HepG2 (cell line): ENCODE measurements at regions not wholly inside any gene's neighbourhood (a gene's known extent, or its start where the extent isn't known, plus 50 kb on each side); places are given as distances from the start of the nearest gene placed in this dataset.

Experiments
- GTF2F1 ChIP-seq: fragments of 150-350 bp; IDR thresholded peaks from 2 replicates; pipeline ENCODE4 v1.6.1; 2014; ENCODE audit warnings: low read length
- IRF1 ChIP-seq: sonication (generic); formaldehyde crosslinking; IDR thresholded peaks from 2 replicates; pipeline ENCODE4 v1.4.0; 2020; ENCODE audit warnings: low read depth, mild to moderate bottlenecking, missing genetic modification reagents
- POLR2A ChIP-seq, 2 experiments: IDR thresholded peaks; 2 replicates each; pipeline ENCODE4 v1.6.1; 2011; ENCODE audit warnings: low read depth in 2 of 2, low read length in 2 of 2, mild to moderate bottlenecking in 1 of 2, moderate library complexity in 1 of 2; ENCODE audit not compliant: insufficient read depth in 1 of 2
- TCF12 ChIP-seq, 2 experiments: fragments of 450-650 bp in 1 of 2; sonication (generic) in 1 of 2; formaldehyde crosslinking in 1 of 2; IDR thresholded peaks; 2 replicates each; pipeline versions ENCODE4 v1.6.1 to v1.8.0; 2017 to 2022; ENCODE audit warnings: antibody characterized with exemption in 1 of 2, mild to moderate bottlenecking in 1 of 2, missing genetic modification reagents in 1 of 2, moderate library complexity in 1 of 2

DNA sequence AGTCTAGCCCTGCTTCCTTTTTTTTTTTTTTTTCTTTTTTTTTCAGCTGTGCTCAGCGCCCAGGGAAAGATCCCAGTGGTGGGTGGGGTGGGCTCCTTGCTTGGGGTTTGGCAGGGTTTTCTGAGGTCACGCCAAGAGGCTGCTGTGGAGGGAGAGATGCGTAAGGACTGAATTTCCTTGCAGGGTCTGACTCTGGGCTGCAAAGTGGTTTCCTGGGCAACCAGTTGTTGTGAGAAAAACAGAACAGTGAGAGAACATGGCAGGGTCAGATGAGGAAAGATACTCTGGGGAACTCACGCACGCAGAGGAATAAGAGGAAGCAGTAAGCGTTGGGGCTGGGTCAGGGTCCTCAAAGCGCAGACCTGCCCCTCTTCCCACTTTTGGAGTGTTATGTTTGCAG is 119.5 kb downstream of the IRF8 start:
- TF ChIP-seq GTF2F1 (no peak), IRF1 (CRISPR knock-in tag) (no peak), TCF12 (IDR thresholded peaks at IDR 0.05) (no peak), TCF12 (CRISPR knock-in tag; IDR thresholded peaks at IDR 0.05) (no peak), POLR2A (IDR thresholded peaks at IDR 0.05; ENCODE audit: insufficient read depth in 1 of 2, low read depth in 2 of 2, low read length in 2 of 2) (no peak)
